Endothelial cell of umbilical vein (primary cell): ENCODE measurements at regions not wholly inside any gene's neighbourhood (a gene's known extent, or its start where the extent isn't known, plus 50 kb on each side); places are given as distances from the start of the nearest gene placed in this dataset.

Experiments used
- BruUV-seq: library from RNA; stranded (reverse); fragments of 400-500 nt; replicated peaks from 2 replicates; lab custom pipeline; 2021; lab: Mats Ljungman, UMichigan
- CTCF ChIA-PET: fragments of 300-600, 350-600 bp; sonication (Branson Sonifier 250); formaldehyde crosslinking; loops from one replicate; lab custom pipeline; 2021; ENCODE audit warnings: antibody characterized with exemption, inconsistent platforms; lab: Charles Lee
- POLR2A ChIA-PET: fragments of 300-600, 350-600 bp; sonication (Branson Sonifier 250); formaldehyde crosslinking; loops from one replicate; lab custom pipeline; 2021; ENCODE audit warnings: antibody characterized with exemption, inconsistent platforms; lab: Charles Lee
- DNase-seq: peaks from one replicate; pipeline ENCODE4 v3.0.0-alpha.2; 2011; ENCODE audit warnings: low read depth, low spot score
- FAIRE-seq: peaks from 2 replicates; lab custom pipeline; 2011; peaks lifted over from hg19 to GRCh38; lab: Jason Lieb, UNC
- H2AFZ ChIP-seq: 2 replicates; pipeline ENCODE4 v1.6.0; 2012; ENCODE audit warnings: low read depth, low read length, control low read depth, inconsistent platforms
- H3K27ac ChIP-seq: 2 replicates; pipeline ENCODE4 v1.5.1; 2011; ENCODE audit warnings: low read depth, mild to moderate bottlenecking, control low read depth, low read length, moderate library complexity; ENCODE audit not compliant: insufficient read depth
- H3K27me3 ChIP-seq, 2 experiments: 2 replicates each; pipeline versions ENCODE4 v1.6.0 to v1.6.1; 2011; ENCODE audit warnings: low read length in 2 of 2, mixed read lengths in 1 of 2; ENCODE audit not compliant: control insufficient read depth in 2 of 2, insufficient read depth in 2 of 2
- H3K36me3 ChIP-seq, 2 experiments: 2 replicates in 1 of 2; 3 replicates in 1 of 2; pipeline ENCODE4 v1.5.1; 2011; ENCODE audit warnings: low read length in 2 of 2, mild to moderate bottlenecking in 1 of 2, moderate library complexity in 1 of 2; ENCODE audit not compliant: control insufficient read depth in 2 of 2, insufficient read depth in 2 of 2; ENCODE audit errors: extremely low read depth in 1 of 2
- H3K4me1 ChIP-seq: 3 replicates; pipeline ENCODE4 v1.5.1; 2011; ENCODE audit warnings: mild to moderate bottlenecking, low read length; ENCODE audit not compliant: control insufficient read depth, insufficient read depth; ENCODE audit errors: extremely low read depth
- H3K4me2 ChIP-seq: 2 replicates; pipeline ENCODE4 v1.6.1; 2011; ENCODE audit warnings: low read length, control low read depth, mixed read lengths; ENCODE audit not compliant: insufficient read depth
- H3K4me3 ChIP-seq, 3 experiments: fragments of 200-600 bp in 1 of 3; sonication (generic), shearing (Covaris generic) in 1 of 3; replicated peaks in 1 of 3; 2 replicates each; pipeline ENCODE4 v1.5.1; 2011 to 2016; ENCODE audit warnings: control low read depth in 3 of 3, low read length in 3 of 3, mild to moderate bottlenecking in 2 of 3, inconsistent platforms in 1 of 3, low read depth in 1 of 3, moderate library complexity in 1 of 3; ENCODE audit not compliant: insufficient read depth in 1 of 3
- H3K79me2 ChIP-seq: 2 replicates; pipeline ENCODE4 v1.6.0; 2012; ENCODE audit warnings: low read length, inconsistent platforms; ENCODE audit not compliant: control insufficient read depth, insufficient read depth
- H3K9ac ChIP-seq: replicated peaks from 2 replicates; pipeline ENCODE3; 2011; ENCODE audit warnings: low read length, control low read depth; ENCODE audit not compliant: insufficient read depth; ENCODE audit errors: extremely low read depth
- H3K9me1 ChIP-seq: replicated peaks from 3 replicates; pipeline ENCODE4 v1.6.0; 2011; ENCODE audit warnings: mild to moderate bottlenecking, low read length; ENCODE audit not compliant: control insufficient read depth, insufficient read depth; ENCODE audit errors: extremely low read depth
- H3K9me3 ChIP-seq: replicated peaks from 2 replicates; pipeline ENCODE4 v1.5.1; 2012; ENCODE audit warnings: low read length, inconsistent platforms; ENCODE audit not compliant: control insufficient read depth, insufficient read depth
- H4K20me1 ChIP-seq: replicated peaks from 2 replicates; pipeline ENCODE3; 2011; ENCODE audit warnings: mild to moderate bottlenecking, low read length; ENCODE audit not compliant: control insufficient read depth, insufficient read depth; ENCODE audit errors: extremely low read depth
- FOS ChIP-seq: IDR thresholded peaks from 2 replicates; pipeline ENCODE4 v1.6.1; 2011; ENCODE audit warnings: mild to moderate bottlenecking, low read length, moderate library complexity, borderline replicate concordance; ENCODE audit not compliant: insufficient read depth
- GATA2 ChIP-seq: IDR thresholded peaks from 2 replicates; pipeline ENCODE4 v1.7.0; 2011; ENCODE audit warnings: low read depth, mild to moderate bottlenecking, moderate library complexity, mixed read lengths, low read length; ENCODE audit not compliant: insufficient read length, insufficient read depth
- JUN ChIP-seq: IDR thresholded peaks from 2 replicates; pipeline ENCODE4 v1.6.1; 2011; ENCODE audit warnings: borderline replicate concordance, low read depth; ENCODE audit not compliant: insufficient read length, insufficient read depth
- MYC ChIP-seq: IDR thresholded peaks from one replicate; pipeline ENCODE4 v1.6.1; 2011; ENCODE audit warnings: mild to moderate bottlenecking, low read depth, low read length
- dilution Hi-C: fragments of 300-500 bp; cut with MboI; formaldehyde crosslinking; loops from one replicate; pipeline ENCODE4 v1.15.0; 2019; ENCODE audit warnings: low sequenced_read_pairs; ENCODE audit not compliant: extremely low pct_ligation_motif_present
- intact Hi-C: fragments of 100-400 bp; cut with micrococcal nuclease; formaldehyde crosslinking; loops from one replicate; pipeline ENCODE4 v1.10.0; 2022
- TF ChIP-seq, protein P1 (sequence below), 2 donors: IDR thresholded peaks; 1 replicate in 1 of 2; 2 replicates in 1 of 2; pipeline ENCODE4 v1.5.1; 2011; ENCODE audit warnings: low read length in 2 of 2, mild to moderate bottlenecking in 2 of 2, moderate library complexity in 2 of 2, control low read depth in 1 of 2, inconsistent platforms in 1 of 2, low read depth in 1 of 2; ENCODE audit not compliant: insufficient read depth in 1 of 2; ENCODE audit errors: extremely low read depth in 1 of 2
- TF ChIP-seq, protein P2 (sequence below): IDR thresholded peaks from 2 replicates; pipeline ENCODE4 v1.6.1; 2011; ENCODE audit not compliant: insufficient read depth, insufficient read length

DNA sequence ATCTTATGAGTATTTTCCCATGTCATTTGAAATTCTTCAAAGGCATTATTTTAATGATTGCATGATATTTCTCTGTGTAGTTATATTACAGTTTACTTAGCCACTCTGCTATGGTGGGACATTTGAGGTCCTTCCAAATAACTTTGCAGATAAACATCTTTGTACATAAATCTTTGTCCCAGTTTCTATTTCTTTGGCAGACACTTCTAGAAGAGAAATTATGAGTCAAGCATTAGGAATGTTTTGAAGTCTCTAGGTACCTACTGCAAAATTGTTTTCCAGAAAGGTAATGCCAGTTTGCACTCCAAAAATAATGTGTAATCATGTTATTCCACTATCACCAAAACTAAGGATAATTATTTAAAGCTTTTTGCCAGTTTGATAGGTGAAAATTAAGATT lies 149.7 kb downstream of the EN1 start:
- Histone ChIP-seq H3K27ac (no peak overlapping the region), H3K4me1 (no peaks in the 10 kb centered on the region), H3K4me3 (no peak overlapping the region), H3K9me1 (no peaks in the 10 kb centered on the region), H3K27me3 (no peaks in the 10 kb centered on the region), H3K79me2 (no peaks in the 10 kb centered on the region), H3K36me3 (no peaks in the 10 kb centered on the region), H2AFZ (no peak overlapping the region), H4K20me1 (no peaks in the 10 kb centered on the region), H3K9ac (no peak overlapping the region), H3K9me3 (peaks cover 2% of the 10 kb centered on the region), H3K4me2 (no peak overlapping the region)
- ChIA-PET CTCF (no interaction called here), POLR2A (no interaction called here)
- dilution Hi-C loops (no loop called here), intact Hi-C loops (no loop called here)
- TF ChIP-seq, protein P1, sequence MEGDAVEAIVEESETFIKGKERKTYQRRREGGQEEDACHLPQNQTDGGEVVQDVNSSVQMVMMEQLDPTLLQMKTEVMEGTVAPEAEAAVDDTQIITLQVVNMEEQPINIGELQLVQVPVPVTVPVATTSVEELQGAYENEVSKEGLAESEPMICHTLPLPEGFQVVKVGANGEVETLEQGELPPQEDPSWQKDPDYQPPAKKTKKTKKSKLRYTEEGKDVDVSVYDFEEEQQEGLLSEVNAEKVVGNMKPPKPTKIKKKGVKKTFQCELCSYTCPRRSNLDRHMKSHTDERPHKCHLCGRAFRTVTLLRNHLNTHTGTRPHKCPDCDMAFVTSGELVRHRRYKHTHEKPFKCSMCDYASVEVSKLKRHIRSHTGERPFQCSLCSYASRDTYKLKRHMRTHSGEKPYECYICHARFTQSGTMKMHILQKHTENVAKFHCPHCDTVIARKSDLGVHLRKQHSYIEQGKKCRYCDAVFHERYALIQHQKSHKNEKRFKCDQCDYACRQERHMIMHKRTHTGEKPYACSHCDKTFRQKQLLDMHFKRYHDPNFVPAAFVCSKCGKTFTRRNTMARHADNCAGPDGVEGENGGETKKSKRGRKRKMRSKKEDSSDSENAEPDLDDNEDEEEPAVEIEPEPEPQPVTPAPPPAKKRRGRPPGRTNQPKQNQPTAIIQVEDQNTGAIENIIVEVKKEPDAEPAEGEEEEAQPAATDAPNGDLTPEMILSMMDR (IDR thresholded peaks at IDR 0.05; ENCODE audit: extremely low read depth in 1 of 2, insufficient read depth in 1 of 2, low read depth in 1 of 2, low read length in 2 of 2), result no peak
- TF ChIP-seq, protein P2, sequence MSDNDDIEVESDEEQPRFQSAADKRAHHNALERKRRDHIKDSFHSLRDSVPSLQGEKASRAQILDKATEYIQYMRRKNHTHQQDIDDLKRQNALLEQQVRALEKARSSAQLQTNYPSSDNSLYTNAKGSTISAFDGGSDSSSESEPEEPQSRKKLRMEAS, result no peak
- TF ChIP-seq MYC, result no peak
- FAIRE-seq, result no peak
- BruUV-seq, result no TSS peak
- no peak for DNase-seq

- H3K9ac ChIP-seq, result no peak overlapping the region
- ChIA-PET POLR2A (no interaction called here), CTCF (no interaction called here)
- no peak overlapping the region for H3K4me2 ChIP-seq
- no peak overlapping the region for H3K27ac ChIP-seq
- H2AFZ ChIP-seq, result no peak overlapping the region
- no peak for TF ChIP-seq MYC
- TF ChIP-seq JUN, result no peak
- no peak for TF ChIP-seq GATA2
- no peak for TF ChIP-seq FOS
- DNase-seq (no peak), FAIRE-seq (no peak)
- H3K9me1 ChIP-seq, result no peaks in the 10 kb centered on the region
- H3K36me3 ChIP-seq, result no peaks in the 10 kb centered on the region
- no peaks in the 10 kb centered on the region for H3K4me1 ChIP-seq
- BruUV-seq, result no TSS peak
- peaks cover 2% of the 10 kb centered on the region for H3K9me3 ChIP-seq
- dilution Hi-C loops, result no loop called here
- H3K27me3 ChIP-seq, result no peaks in the 10 kb centered on the region
- intact Hi-C loops, result no loop called here
- H4K20me1 ChIP-seq, result no peaks in the 10 kb centered on the region
- H3K79me2 ChIP-seq, result no peaks in the 10 kb centered on the region
- H3K4me3 ChIP-seq, result no peak overlapping the region
These were observed 150.5 kb downstream of the EN1 start for GRCh38 chr2:118696786-118697465.
